Left ventricle myocardium inferior (tissue), 1 donor: ENCODE measurements at regions not wholly inside any gene's neighbourhood (a gene's known extent, or its start where the extent isn't known, plus 50 kb on each side); places are given as distances from the start of the nearest gene placed in this dataset.

Source experiments
- DNase-seq: peaks from one replicate; pipeline ENCODE4 v3.0.0-alpha.2; 2020
- H3K27ac ChIP-seq: fragments of 200-600 bp; replicated peaks from 2 replicates; pipeline ENCODE4 v1.8.0; 2021
- H3K27me3 ChIP-seq: fragments of 200-600 bp; 2 replicates; pipeline ENCODE4 v1.8.0; 2021; ENCODE audit warnings: low read depth
- H3K36me3 ChIP-seq: fragments of 200-600 bp; 2 replicates; pipeline ENCODE4 v1.8.0; 2021
- H3K4me1 ChIP-seq: fragments of 200-600 bp; 2 replicates; pipeline ENCODE4 v1.8.0; 2021
- H3K4me3 ChIP-seq: fragments of 200-600 bp; 2 replicates; pipeline ENCODE4 v1.8.0; 2021; ENCODE audit warnings: mild to moderate bottlenecking, moderate library complexity
- H3K9me3 ChIP-seq: fragments of 200-600 bp; replicated peaks from 2 replicates; pipeline ENCODE4 v1.8.0; 2021
- intact Hi-C: fragments of 100-400 bp; cut with micrococcal nuclease; formaldehyde crosslinking; loops from one replicate; pipeline ENCODE4 v1.11.0; 2022
- TF ChIP-seq, protein P1 (sequence below): fragments of 200-600 bp; IDR thresholded peaks from 2 replicates; pipeline ENCODE4 v1.8.0; 2021; ENCODE audit warnings: antibody characterized with exemption, mild to moderate bottlenecking, borderline replicate concordance
- donor health status: DM: no; HTN: yes; CAD: no; lungs with severe emphysema.

DNA sequence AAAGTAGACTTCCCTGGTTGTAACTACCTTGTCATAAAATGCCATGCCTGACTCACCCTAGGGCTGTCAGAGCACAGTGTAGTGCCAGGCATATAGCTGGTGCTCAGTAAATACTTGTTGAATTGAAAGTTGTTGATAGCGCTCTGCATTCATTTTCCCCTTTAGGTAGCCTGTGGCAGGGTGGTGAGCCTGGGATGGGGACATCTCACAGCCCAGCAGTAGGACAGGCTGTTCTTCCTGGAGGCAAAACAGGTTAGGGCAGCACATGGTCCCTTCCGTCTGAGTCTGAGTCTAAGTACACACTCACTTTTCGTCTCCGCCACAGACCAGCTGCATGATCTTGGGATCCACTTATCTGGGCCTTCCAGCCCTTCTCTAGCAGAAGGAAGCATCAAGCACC lies 401.9 kb downstream of the ZSWIM6 start:
- intact Hi-C loops, result no loop called here
- no peak for DNase-seq
- Histone ChIP-seq H3K9me3 (no peaks in the 10 kb centered on the region), H3K27ac (no peak overlapping the region), H3K4me3 (no peak overlapping the region), H3K27me3 (peaks cover 51% of the 10 kb centered on the region), H3K4me1 (no peaks in the 10 kb centered on the region), H3K36me3 (no peaks in the 10 kb centered on the region)
- TF ChIP-seq, protein P1, sequence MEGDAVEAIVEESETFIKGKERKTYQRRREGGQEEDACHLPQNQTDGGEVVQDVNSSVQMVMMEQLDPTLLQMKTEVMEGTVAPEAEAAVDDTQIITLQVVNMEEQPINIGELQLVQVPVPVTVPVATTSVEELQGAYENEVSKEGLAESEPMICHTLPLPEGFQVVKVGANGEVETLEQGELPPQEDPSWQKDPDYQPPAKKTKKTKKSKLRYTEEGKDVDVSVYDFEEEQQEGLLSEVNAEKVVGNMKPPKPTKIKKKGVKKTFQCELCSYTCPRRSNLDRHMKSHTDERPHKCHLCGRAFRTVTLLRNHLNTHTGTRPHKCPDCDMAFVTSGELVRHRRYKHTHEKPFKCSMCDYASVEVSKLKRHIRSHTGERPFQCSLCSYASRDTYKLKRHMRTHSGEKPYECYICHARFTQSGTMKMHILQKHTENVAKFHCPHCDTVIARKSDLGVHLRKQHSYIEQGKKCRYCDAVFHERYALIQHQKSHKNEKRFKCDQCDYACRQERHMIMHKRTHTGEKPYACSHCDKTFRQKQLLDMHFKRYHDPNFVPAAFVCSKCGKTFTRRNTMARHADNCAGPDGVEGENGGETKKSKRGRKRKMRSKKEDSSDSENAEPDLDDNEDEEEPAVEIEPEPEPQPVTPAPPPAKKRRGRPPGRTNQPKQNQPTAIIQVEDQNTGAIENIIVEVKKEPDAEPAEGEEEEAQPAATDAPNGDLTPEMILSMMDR, result no peak

DNA sequence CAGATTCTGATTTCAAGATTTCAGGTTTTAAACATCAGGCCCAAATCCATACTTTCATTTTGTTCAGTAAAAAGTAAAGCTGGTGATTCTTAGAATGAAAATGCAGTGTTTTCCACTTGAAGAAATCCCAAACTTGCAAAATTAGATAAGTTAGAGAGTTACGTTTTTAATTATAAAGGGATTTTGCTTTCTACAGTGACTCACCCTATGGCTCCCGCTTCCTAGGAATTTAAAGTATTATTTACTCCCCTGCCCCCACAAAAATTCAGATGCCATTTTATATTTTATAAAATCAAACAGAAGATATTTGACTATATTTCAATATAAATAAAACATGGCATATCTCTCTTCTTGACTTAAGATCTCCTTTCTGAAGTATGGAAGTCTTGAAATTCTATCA lies 402.9 kb downstream of the ZSWIM6 start:
- Histone ChIP-seq H3K4me3 (no peak overlapping the region), H3K27me3 (peaks cover 42% of the 10 kb centered on the region), H3K9me3 (no peaks in the 10 kb centered on the region), H3K27ac (no peak overlapping the region), H3K4me1 (no peaks in the 10 kb centered on the region), H3K36me3 (no peaks in the 10 kb centered on the region)
- no peak for DNase-seq
- intact Hi-C loops, result no loop called here
- TF ChIP-seq, protein P1, result no peak

DNA sequence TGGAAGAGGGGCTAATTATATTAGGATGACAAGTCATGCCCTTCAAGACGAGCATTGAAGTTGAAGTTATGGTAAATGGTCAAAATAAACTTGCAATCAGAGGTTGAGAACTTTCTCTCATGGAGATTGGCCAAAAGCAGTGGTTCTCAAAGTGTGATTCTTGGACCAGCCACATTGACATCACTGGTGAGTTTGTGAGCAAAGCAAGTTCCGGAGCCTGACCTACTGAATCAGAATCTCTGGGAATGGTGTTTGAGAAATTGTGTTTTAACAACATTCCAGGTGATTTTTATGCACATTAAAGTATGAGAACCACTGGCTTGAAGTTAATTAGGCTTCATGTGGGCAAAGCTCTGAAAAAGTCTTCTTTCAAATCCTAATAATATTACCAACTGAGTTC lies 403.5 kb downstream of the ZSWIM6 start:
- TF ChIP-seq, protein P1, result no peak
- H3K9me3 ChIP-seq, result no peaks in the 10 kb centered on the region
- intact Hi-C loops, result no loop called here
- H3K36me3 ChIP-seq, result no peaks in the 10 kb centered on the region
- H3K4me3 ChIP-seq, result no peak overlapping the region
- H3K27ac ChIP-seq, result no peak overlapping the region
- H3K27me3 ChIP-seq, result peaks cover 36% of the 10 kb centered on the region
- no peak for DNase-seq
- no peaks in the 10 kb centered on the region for H3K4me1 ChIP-seq

DNA sequence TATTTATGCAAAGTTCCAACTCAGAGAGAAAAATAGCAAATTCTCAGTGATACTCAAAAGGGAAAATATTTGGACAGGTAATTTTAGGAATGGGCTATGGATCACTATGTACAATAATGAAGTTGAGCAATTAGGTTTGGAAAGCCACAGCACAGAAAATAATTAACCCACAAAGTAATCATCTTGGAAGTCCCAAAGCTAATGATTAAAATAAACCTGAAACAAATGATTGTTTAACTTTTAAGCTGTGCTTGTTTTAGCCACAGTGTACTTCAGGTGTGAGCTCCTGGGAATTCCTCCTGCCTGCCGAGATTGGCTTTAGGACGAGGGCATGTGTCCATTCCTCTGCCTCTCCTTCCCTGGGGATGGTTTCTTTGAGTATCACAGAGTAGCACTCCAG lies 403.9 kb downstream of the ZSWIM6 start:
- Histone ChIP-seq H3K9me3 (no peaks in the 10 kb centered on the region), H3K36me3 (no peaks in the 10 kb centered on the region), H3K4me1 (no peaks in the 10 kb centered on the region), H3K4me3 (no peak overlapping the region), H3K27ac (no peak overlapping the region), H3K27me3 (peaks cover 31% of the 10 kb centered on the region)
- intact Hi-C loops, result no loop called here
- DNase-seq, result no peak
- TF ChIP-seq, protein P1, result no peak

DNA sequence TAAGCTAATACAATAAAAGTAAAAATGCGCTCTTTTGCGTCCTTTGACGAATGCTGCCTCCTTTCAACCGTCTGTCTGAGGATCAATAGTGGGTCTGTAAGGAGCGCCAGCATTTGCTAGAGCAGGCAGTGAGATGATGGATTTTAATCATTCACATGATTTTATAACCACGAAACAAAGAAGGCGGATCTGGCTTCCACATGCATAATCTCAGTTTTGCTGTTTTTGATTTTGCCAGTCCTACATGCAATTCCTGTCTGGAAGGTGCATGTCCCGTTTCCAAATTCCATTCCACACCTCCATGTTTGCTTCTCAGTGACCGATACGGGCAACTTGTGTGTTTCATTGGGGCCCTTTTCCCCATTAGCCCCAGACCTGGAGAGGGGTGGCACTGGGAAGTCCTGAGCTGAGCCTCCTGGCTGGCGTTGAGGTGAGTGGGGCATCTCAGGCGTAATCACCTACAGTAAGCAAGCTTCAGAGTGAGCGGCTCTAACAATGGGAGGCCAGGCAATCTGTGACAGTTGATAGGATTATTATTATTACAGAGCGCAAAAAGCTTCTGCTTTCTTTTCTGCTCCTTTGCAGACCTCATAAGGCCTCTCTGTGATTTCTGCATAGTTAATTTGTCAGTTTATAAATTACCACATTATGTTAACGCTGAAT lies 405.4 kb downstream of the ZSWIM6 start:
- Histone ChIP-seq H3K36me3 (no peaks in the 10 kb centered on the region), H3K4me3 (no peak overlapping the region), H3K27me3 (peaks cover 17% of the 10 kb centered on the region), H3K27ac (no peak overlapping the region), H3K4me1 (no peaks in the 10 kb centered on the region), H3K9me3 (no peaks in the 10 kb centered on the region)
- DNase-seq, result no peak
- TF ChIP-seq, protein P1, result no peak
- intact Hi-C loops, result no loop called here
